ENCODE measurements at regions not wholly inside any gene's neighbourhood (a gene's known extent, or its start where the extent isn't known, plus 50 kb on each side); places are given as distances from the start of the nearest gene placed in this dataset.
"Not testable (repeated sequence)": the region's sequence is repeated elsewhere in the genome, so short reads cannot be mapped to it uniquely, and the experiment has no call there.

- DNase-seq: no peak
Observed at GRCh38 chr4:179625406-179625805, 2183.2 kb upstream of the AGA start.

- no peak for DNase-seq
Observed at GRCh38 chr4:179626687-179627086, 2184.4 kb upstream of the AGA start.

GRCh38 chr4:179631321-179631720, 2189.1 kb upstream of the AGA start:
- no peak for DNase-seq

GRCh38 chr4:179634862-179635261, 2192.6 kb upstream of the AGA start:
- DNase-seq: no peak

GRCh38 chr4:179662522-179662921, 2220.3 kb upstream of the AGA start:
- no peak for DNase-seq

GRCh38 chr4:179663641-179664429, 2221.6 kb upstream of the AGA start:
- DNase-seq: no peak

GRCh38 chr4:179664430-179665027, 2222.3 kb upstream of the AGA start:
- DNase-seq: no peak

GRCh38 chr4:179666226-179666625, 2224.0 kb upstream of the AGA start:
- no peak for DNase-seq

GRCh38 chr4:179671609-179672008, 2229.4 kb upstream of the AGA start:
- DNase-seq: no peak

- DNase-seq: no peak
Observed at GRCh38 chr4:179678093-179678814, 2236.0 kb upstream of the AGA start.

GRCh38 chr4:179683661-179684060, 2241.4 kb upstream of the AGA start:
- DNase-seq: not testable (repeated sequence)

- DNase-seq: no peak
Observed at GRCh38 chr4:179692222-179692621, 2250.0 kb upstream of the AGA start.

GRCh38 chr4:179695175-179695574, 2252.9 kb upstream of the AGA start:
- DNase-seq: no peak

GRCh38 chr4:179698321-179698720, 2256.1 kb upstream of the AGA start:
- DNase-seq: no peak

GRCh38 chr4:179709961-179710624, 2267.9 kb upstream of the AGA start:
- DNase-seq: no peak

GRCh38 chr4:179719766-179720450, 2277.7 kb upstream of the AGA start:
- no peak for DNase-seq

- not testable (repeated sequence) for DNase-seq
Observed at GRCh38 chr4:179726491-179726890, 2284.3 kb upstream of the AGA start.

- no peak for DNase-seq
Observed at GRCh38 chr4:179728305-179728704, 2286.1 kb upstream of the AGA start.

GRCh38 chr4:179736820-179737219, 2294.6 kb upstream of the AGA start:
- not testable (repeated sequence) for DNase-seq

GRCh38 chr4:179738822-179739221, 2296.6 kb upstream of the AGA start:
- no peak for DNase-seq

GRCh38 chr4:179747218-179747910, 2305.1 kb upstream of the AGA start:
- no peak for DNase-seq

- no peak for DNase-seq
Observed at GRCh38 chr4:179748837-179749236, 2306.6 kb upstream of the AGA start.

Data from NCI-H2081 (cell line).